Mucosa of descending colon (tissue), 3 donors: ENCODE measurements at regions not wholly inside any gene's neighbourhood (a gene's known extent, or its start where the extent isn't known, plus 50 kb on each side); places are given as distances from the start of the nearest gene placed in this dataset.

Experiments
- ATAC-seq: fragments of 200-7000 bp; cut with Tn5 transposase; one replicate; pipeline ENCODE4 v1.9.1; 2020; ENCODE audit warnings: mild to moderate bottlenecking, moderate library complexity
- DNase-seq, 3 donors: peaks; one replicate each; pipeline ENCODE4 v3.0.0-alpha.2; 2020
- H3K36me3 ChIP-seq: fragments of 200-600 bp; one replicate; pipeline ENCODE4 v1.8.0; 2021; ENCODE audit warnings: low read depth, mild to moderate bottlenecking
- H3K4me1 ChIP-seq: fragments of 200-600 bp; one replicate; pipeline ENCODE4 v1.8.0; 2021; ENCODE audit warnings: low read depth, mild to moderate bottlenecking
- H3K4me3 ChIP-seq: fragments of 200-600 bp; one replicate; pipeline ENCODE4 v1.8.0; 2021; ENCODE audit warnings: mild to moderate bottlenecking
- H3K9me3 ChIP-seq: fragments of 200-600 bp; one replicate; pipeline ENCODE4 v1.8.0; 2021; ENCODE audit warnings: mild to moderate bottlenecking
- CTCF ChIP-seq: fragments of 200-600 bp; IDR thresholded peaks from one replicate; pipeline ENCODE4 v1.8.0; 2022; ENCODE audit warnings: antibody characterized with exemption, mild to moderate bottlenecking
- intact Hi-C, 2 donors: fragments of 100-400 bp; cut with DNase I in 1 of 2; cut with micrococcal nuclease in 1 of 2; formaldehyde crosslinking; loops; one replicate each; pipeline versions ENCODE4 v1.11.0 to v1.11.1; 2022; cut with DNase I, micrococcal nuclease
- donor health status: DM: no; HTN: no; CAD: no; lungs with moderate emphysema.
- donor health status: DM: no; HTN: no; CAD: no.
- donor health status: DM: no; HTN: yes; CAD: no.

- Histone ChIP-seq H3K4me3 (no peak overlapping the region), H3K9me3 (no peaks in the 10 kb centered on the region), H3K4me1 (no peaks in the 10 kb centered on the region), H3K36me3 (no peaks in the 10 kb centered on the region)
- ATAC-seq (no peak), DNase-seq (no peak)
- intact Hi-C loops: no loop called here
- no peak for TF ChIP-seq CTCF
Observed at GRCh38 chr11:13899603-13900002, 62.9 kb upstream of the SPON1 start.

- intact Hi-C loops: no loop called here
- DNase-seq (no peak), ATAC-seq (no peak)
- no peak overlapping the region for H3K4me3 ChIP-seq
- TF ChIP-seq CTCF: no peak
- H3K4me1 ChIP-seq: no peaks in the 10 kb centered on the region
- H3K36me3 ChIP-seq: no peaks in the 10 kb centered on the region
- no peaks in the 10 kb centered on the region for H3K9me3 ChIP-seq
Observed at GRCh38 chr11:13902523-13902922, 60.0 kb upstream of the SPON1 start.

GRCh38 chr11:13905137-13905781 lies 57.3 kb upstream of the SPON1 start:
- Histone ChIP-seq H3K4me3 (no peak overlapping the region), H3K9me3 (no peaks in the 10 kb centered on the region), H3K36me3 (no peaks in the 10 kb centered on the region), H3K4me1 (no peaks in the 10 kb centered on the region)
- no peak for ATAC-seq
- TF ChIP-seq CTCF: no peak
- intact Hi-C loops: no loop called here
- no peak for DNase-seq

GRCh38 chr11:13907678-13908077 lies 54.8 kb upstream of the SPON1 start:
- DNase-seq (no peak), ATAC-seq (no peak)
- H3K4me3 ChIP-seq: no peak overlapping the region
- no peaks in the 10 kb centered on the region for H3K4me1 ChIP-seq
- no peaks in the 10 kb centered on the region for H3K9me3 ChIP-seq
- TF ChIP-seq CTCF: no peak
- intact Hi-C loops: no loop called here
- no peaks in the 10 kb centered on the region for H3K36me3 ChIP-seq

GRCh38 chr11:13908535-13908934 lies 54.0 kb upstream of the SPON1 start:
- no peaks in the 10 kb centered on the region for H3K9me3 ChIP-seq
- H3K4me3 ChIP-seq: no peak overlapping the region
- H3K4me1 ChIP-seq: no peaks in the 10 kb centered on the region
- DNase-seq (no peak), ATAC-seq (no peak)
- TF ChIP-seq CTCF: no peak
- intact Hi-C loops: no loop called here
- no peaks in the 10 kb centered on the region for H3K36me3 ChIP-seq
